SU-DHL-6 (cell line): ENCODE measurements at regions not wholly inside any gene's neighbourhood (a gene's known extent, or its start where the extent isn't known, plus 50 kb on each side); places are given as distances from the start of the nearest gene placed in this dataset.

Source experiments
- EZH2phosphoT487 ChIP-seq: fragments of 200-600 bp; sonication (generic), shearing (Covaris generic); conservative IDR thresholded peaks from 2 replicates; pipeline ENCODE4 v1.6.1; 2018; ENCODE audit warnings: mild to moderate bottlenecking, antibody characterized with exemption, low read length, moderate library complexity, mixed read lengths
- TF ChIP-seq, protein P1 (sequence below): fragments of 200-600 bp; sonication (generic); IDR thresholded peaks from one replicate; pipeline ENCODE4 v1.5.1; 2017; ENCODE audit warnings: antibody characterized with exemption, mild to moderate bottlenecking, low read length, moderate library complexity; ENCODE audit not compliant: insufficient read depth, poor library complexity, severe bottlenecking

DNA sequence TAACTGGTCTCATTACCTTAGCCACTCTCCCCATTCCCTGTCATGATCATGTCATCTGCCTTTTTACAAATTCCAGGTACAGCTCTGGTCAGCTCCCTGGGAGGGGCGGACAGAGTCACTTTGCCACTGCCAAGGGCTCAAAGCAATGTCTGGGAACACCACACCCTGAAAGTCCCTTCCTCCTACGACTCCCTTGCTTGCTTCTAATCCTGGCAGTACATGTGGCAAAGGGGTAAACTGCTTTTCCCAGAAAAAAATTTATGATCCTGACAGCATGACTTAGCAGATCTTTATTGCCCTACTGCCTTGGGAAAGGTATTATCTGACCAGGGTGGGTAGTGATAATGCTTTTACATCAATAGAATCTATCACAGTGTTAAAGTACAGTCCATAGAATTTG, 376.0 kb upstream of the PDE3A start:
- TF ChIP-seq, protein P1, sequence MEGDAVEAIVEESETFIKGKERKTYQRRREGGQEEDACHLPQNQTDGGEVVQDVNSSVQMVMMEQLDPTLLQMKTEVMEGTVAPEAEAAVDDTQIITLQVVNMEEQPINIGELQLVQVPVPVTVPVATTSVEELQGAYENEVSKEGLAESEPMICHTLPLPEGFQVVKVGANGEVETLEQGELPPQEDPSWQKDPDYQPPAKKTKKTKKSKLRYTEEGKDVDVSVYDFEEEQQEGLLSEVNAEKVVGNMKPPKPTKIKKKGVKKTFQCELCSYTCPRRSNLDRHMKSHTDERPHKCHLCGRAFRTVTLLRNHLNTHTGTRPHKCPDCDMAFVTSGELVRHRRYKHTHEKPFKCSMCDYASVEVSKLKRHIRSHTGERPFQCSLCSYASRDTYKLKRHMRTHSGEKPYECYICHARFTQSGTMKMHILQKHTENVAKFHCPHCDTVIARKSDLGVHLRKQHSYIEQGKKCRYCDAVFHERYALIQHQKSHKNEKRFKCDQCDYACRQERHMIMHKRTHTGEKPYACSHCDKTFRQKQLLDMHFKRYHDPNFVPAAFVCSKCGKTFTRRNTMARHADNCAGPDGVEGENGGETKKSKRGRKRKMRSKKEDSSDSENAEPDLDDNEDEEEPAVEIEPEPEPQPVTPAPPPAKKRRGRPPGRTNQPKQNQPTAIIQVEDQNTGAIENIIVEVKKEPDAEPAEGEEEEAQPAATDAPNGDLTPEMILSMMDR: no peak
- no peak for TF ChIP-seq EZH2phosphoT487
